SH-SY5Y (cell line): ENCODE measurements at regions not wholly inside any gene's neighbourhood (a gene's known extent, or its start where the extent isn't known, plus 50 kb on each side); places are given as distances from the start of the nearest gene placed in this dataset.

Experiments used
- GATA2 ChIP-seq: IDR thresholded peaks from 2 replicates; pipeline ENCODE4 v1.6.1; 2011; ENCODE audit warnings: mild to moderate bottlenecking, low read depth, low read length
- GATA3 ChIP-seq: IDR thresholded peaks from 2 replicates; pipeline ENCODE4 v1.6.1; 2011; ENCODE audit warnings: low read depth, mild to moderate bottlenecking, low read length, moderate library complexity

DNA sequence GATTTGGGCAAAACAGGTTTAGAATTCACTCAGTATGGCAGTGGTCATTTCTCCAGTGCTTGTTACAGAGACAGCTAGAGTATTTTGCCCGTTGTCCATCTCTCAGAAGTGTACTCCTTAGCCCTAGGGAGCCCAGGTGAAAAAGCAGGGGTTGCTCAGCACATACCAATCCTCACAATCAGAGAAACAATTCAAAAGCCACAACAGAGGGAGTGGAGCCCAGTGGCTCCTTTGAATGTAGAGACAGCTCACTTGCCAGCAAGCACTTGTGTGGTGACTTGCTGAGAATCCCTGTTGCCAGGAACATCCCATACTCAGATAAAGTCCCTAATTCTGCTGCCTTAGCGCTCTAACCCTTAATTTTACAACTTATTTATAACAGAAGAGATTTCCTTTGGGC, 1488.3 kb downstream of the RPA4 start:
- TF ChIP-seq GATA3 = no peak
- no peak for TF ChIP-seq GATA2
